Neural crest cell (in vitro differentiated cells): ENCODE measurements at regions not wholly inside any gene's neighbourhood (a gene's known extent, or its start where the extent isn't known, plus 50 kb on each side); places are given as distances from the start of the nearest gene placed in this dataset.
"Not testable (repeated sequence)": the region's sequence is repeated elsewhere in the genome, so short reads cannot be mapped to it uniquely, and the experiment has no call there.

Source experiments
- DNase-seq: peaks from one replicate; pipeline ENCODE4 v3.0.0; 2021; ENCODE audit warnings: low read depth, mixed read lengths, low spot score
- H3K27ac Mint-ChIP-seq: one replicate; pipeline ENCODE4 v1.8.0; 2021; ENCODE audit warnings: mild to moderate bottlenecking, mixed read lengths; ENCODE audit not compliant: unreplicated experiment
- H3K27me3 Mint-ChIP-seq: 2 replicates; pipeline ENCODE4 v1.8.0; 2021; ENCODE audit warnings: low read depth, mild to moderate bottlenecking, mixed read lengths
- H3K36me3 Mint-ChIP-seq: 2 replicates; pipeline ENCODE4 v1.8.0; 2021; ENCODE audit warnings: low read depth, mild to moderate bottlenecking, mixed read lengths
- H3K4me1 Mint-ChIP-seq: 2 replicates; pipeline ENCODE4 v1.8.0; 2021; ENCODE audit warnings: mixed read lengths
- H3K4me3 Mint-ChIP-seq: one replicate; pipeline ENCODE4 v1.8.0; 2021; ENCODE audit warnings: mild to moderate bottlenecking, mixed read lengths
- H3K9me3 Mint-ChIP-seq: 2 replicates; pipeline ENCODE4 v1.8.0; 2021; ENCODE audit warnings: mixed read lengths
- CTCF ChIP-seq: fragments of 200-600 bp; sonication (generic); conservative IDR thresholded peaks from 2 replicates; pipeline ENCODE4 v1.5.0; 2021; ENCODE audit warnings: antibody characterized with exemption, mild to moderate bottlenecking

- H3K4me1 Mint-ChIP-seq, result no peaks in the 10 kb centered on the region
- no peak overlapping the region for H3K27ac Mint-ChIP-seq
- no peak for TF ChIP-seq CTCF
- H3K4me3 Mint-ChIP-seq, result no peak overlapping the region
- no peaks in the 10 kb centered on the region for H3K27me3 Mint-ChIP-seq
- peaks cover 7% of the 10 kb centered on the region for H3K9me3 Mint-ChIP-seq
- no peak for DNase-seq
- H3K36me3 Mint-ChIP-seq, result no peaks in the 10 kb centered on the region
Observed at GRCh38 chr6:81886157-81886556, 133.7 kb upstream of the TENT5A start.

- Mint-ChIP-seq H3K27ac (no peak overlapping the region), H3K4me1 (peaks cover 6% of the 10 kb centered on the region), H3K4me3 (no peak overlapping the region), H3K9me3 (peaks cover 2% of the 10 kb centered on the region), H3K36me3 (no peaks in the 10 kb centered on the region), H3K27me3 (no peaks in the 10 kb centered on the region)
- DNase-seq, result no peak
- no peak for TF ChIP-seq CTCF
Observed at GRCh38 chr6:81881660-81882059, 129.2 kb upstream of the TENT5A start.

GRCh38 chr6:81878479-81878878 lies 126.0 kb upstream of the TENT5A start:
- H3K27ac Mint-ChIP-seq, result no peak overlapping the region
- H3K4me3 Mint-ChIP-seq, result no peak overlapping the region
- peaks cover 4% of the 10 kb centered on the region for H3K9me3 Mint-ChIP-seq
- no peak for TF ChIP-seq CTCF
- no peaks in the 10 kb centered on the region for H3K27me3 Mint-ChIP-seq
- peaks cover 10% of the 10 kb centered on the region for H3K4me1 Mint-ChIP-seq
- H3K36me3 Mint-ChIP-seq, result peaks cover 2% of the 10 kb centered on the region
- no peak for DNase-seq

GRCh38 chr6:81876971-81877370 lies 124.5 kb upstream of the TENT5A start:
- no peak overlapping the region for H3K4me3 Mint-ChIP-seq
- no peak overlapping the region for H3K27ac Mint-ChIP-seq
- peaks cover 12% of the 10 kb centered on the region for H3K9me3 Mint-ChIP-seq
- no peaks in the 10 kb centered on the region for H3K27me3 Mint-ChIP-seq
- peaks cover 9% of the 10 kb centered on the region for H3K36me3 Mint-ChIP-seq
- peaks cover 10% of the 10 kb centered on the region for H3K4me1 Mint-ChIP-seq
- no peak for TF ChIP-seq CTCF
- no peak for DNase-seq

- Mint-ChIP-seq H3K27ac (no peak overlapping the region), H3K4me3 (no peak overlapping the region), H3K27me3 (no peaks in the 10 kb centered on the region), H3K9me3 (peaks cover 16% of the 10 kb centered on the region), H3K4me1 (peaks cover 10% of the 10 kb centered on the region), H3K36me3 (peaks cover 14% of the 10 kb centered on the region)
- DNase-seq, result no peak
- TF ChIP-seq CTCF, result no peak
Observed at GRCh38 chr6:81875782-81876293, 123.4 kb upstream of the TENT5A start.

- Mint-ChIP-seq H3K36me3 (peaks cover 14% of the 10 kb centered on the region), H3K9me3 (peaks cover 16% of the 10 kb centered on the region)
- not testable (repeated sequence) for H3K27ac Mint-ChIP-seq, H3K27me3 Mint-ChIP-seq, H3K4me1 Mint-ChIP-seq, DNase-seq, H3K4me3 Mint-ChIP-seq
Observed at GRCh38 chr6:81869749-81870508, 117.4 kb upstream of the TENT5A start.
